Neuronal stem cell (in vitro differentiated cells): ENCODE measurements at regions not wholly inside any gene's neighbourhood (a gene's known extent, or its start where the extent isn't known, plus 50 kb on each side); places are given as distances from the start of the nearest gene placed in this dataset.

ENCODE experiments used
- DNase-seq: peaks from one replicate; pipeline ENCODE4 v3.0.0-alpha.2; 2013; ENCODE audit warnings: low spot score
- H2AFZ ChIP-seq: one replicate; pipeline ENCODE4 v1.6.1; 2013; ENCODE audit warnings: mild to moderate bottlenecking, low read length, inconsistent platforms
- H2AK5ac ChIP-seq: 2 replicates; pipeline ENCODE4 v1.6.1; 2013; ENCODE audit warnings: low read depth, mild to moderate bottlenecking, inconsistent platforms, low read length, moderate library complexity, mixed read lengths
- H2BK120ac ChIP-seq: 2 replicates; pipeline ENCODE4 v1.6.1; 2013; ENCODE audit warnings: low read depth, mild to moderate bottlenecking, inconsistent platforms, low read length, moderate library complexity, mixed read lengths
- H2BK12ac ChIP-seq: one replicate; pipeline ENCODE4 v1.6.1; 2013; ENCODE audit warnings: low read length, inconsistent platforms
- H2BK15ac ChIP-seq: 2 replicates; pipeline ENCODE4 v1.6.1; 2013; ENCODE audit warnings: mild to moderate bottlenecking, low read length, inconsistent platforms, mixed read lengths
- H2BK5ac ChIP-seq: one replicate; pipeline ENCODE4 v1.6.1; 2013; ENCODE audit warnings: inconsistent platforms, mild to moderate bottlenecking, low read length, moderate library complexity
- H3K14ac ChIP-seq: one replicate; pipeline ENCODE4 v1.6.1; 2013; ENCODE audit warnings: low read length, inconsistent platforms
- H3K18ac ChIP-seq: 2 replicates; pipeline ENCODE4 v1.6.1; 2013; ENCODE audit warnings: low read length, inconsistent platforms
- H3K23ac ChIP-seq: 2 replicates; pipeline ENCODE4 v1.6.1; 2013; ENCODE audit warnings: low read depth, mild to moderate bottlenecking, mixed read lengths, low read length, inconsistent platforms; ENCODE audit not compliant: poor library complexity
- H3K27ac ChIP-seq: replicated peaks from 3 replicates; pipeline ENCODE4 v1.5.1; 2013; ENCODE audit warnings: low read length, inconsistent platforms
- H3K27me3 ChIP-seq, 3 experiments: 2 replicates each; pipeline ENCODE4 v1.6.1; 2013; ENCODE audit warnings: low read length in 3 of 3, mild to moderate bottlenecking in 2 of 3, inconsistent platforms in 1 of 3, low read depth in 1 of 3, mixed read lengths in 1 of 3, moderate library complexity in 1 of 3; ENCODE audit not compliant: control insufficient read depth in 3 of 3, insufficient read depth in 3 of 3
- H3K36me3 ChIP-seq, 2 donors: replicated peaks in 1 of 2; 2 replicates each; pipeline ENCODE4 v1.6.1; 2013; ENCODE audit warnings: low read length in 2 of 2; ENCODE audit not compliant: control insufficient read depth in 2 of 2, insufficient read depth in 2 of 2
- H3K4ac ChIP-seq: 2 replicates; pipeline ENCODE4 v1.6.1; 2013; ENCODE audit warnings: inconsistent platforms, mild to moderate bottlenecking, low read length, moderate library complexity
- H3K4me1 ChIP-seq, 2 donors: 1 replicate in 1 of 2; 2 replicates in 1 of 2; pipeline ENCODE4 v1.6.1; 2013; ENCODE audit warnings: low read length in 2 of 2, low read depth in 1 of 2; ENCODE audit not compliant: control insufficient read depth in 2 of 2, insufficient read depth in 1 of 2
- H3K4me2 ChIP-seq: one replicate; pipeline ENCODE4 v1.6.1; 2013; ENCODE audit warnings: mild to moderate bottlenecking, low read length, inconsistent platforms; ENCODE audit not compliant: insufficient read depth, poor library complexity, severe bottlenecking
- H3K4me3 ChIP-seq, 2 donors: 2 replicates each; pipeline ENCODE4 v1.5.1; 2013; ENCODE audit warnings: low read length in 2 of 2, mild to moderate bottlenecking in 2 of 2, inconsistent platforms in 1 of 2, moderate library complexity in 1 of 2
- H3K79me1 ChIP-seq: one replicate; pipeline ENCODE4 v1.6.1; 2013; ENCODE audit warnings: low read depth, mild to moderate bottlenecking, inconsistent platforms, low read length, moderate library complexity
- H3K9ac ChIP-seq: one replicate; pipeline ENCODE4 v1.6.1; 2013; ENCODE audit warnings: mild to moderate bottlenecking, low read depth, low read length, inconsistent platforms; ENCODE audit not compliant: poor library complexity
- H3K9me3 ChIP-seq, 2 donors: replicated peaks in 1 of 2; 2 replicates each; pipeline versions ENCODE3 to v1.6.1; 2013; ENCODE audit warnings: low read length in 2 of 2, mild to moderate bottlenecking in 2 of 2, inconsistent platforms in 1 of 2, low read depth in 1 of 2, mixed read lengths in 1 of 2, moderate library complexity in 1 of 2; ENCODE audit not compliant: control insufficient read depth in 2 of 2, insufficient read depth in 1 of 2
- H4K8ac ChIP-seq: one replicate; pipeline ENCODE4 v1.6.1; 2013; ENCODE audit warnings: low read depth, mild to moderate bottlenecking, inconsistent platforms, low read length, moderate library complexity
- H4K91ac ChIP-seq: one replicate; pipeline ENCODE4 v1.6.1; 2013; ENCODE audit warnings: low read length, low read depth, mild to moderate bottlenecking, inconsistent platforms; ENCODE audit not compliant: poor library complexity
- WGBS, 2 donors: extraction: QIAGEN DNeasy Blood & Tissue Kit; methylation state at CpG; one replicate each; pipeline ENCODE4 v1.1.7; 2013; ENCODE audit warnings: missing lambda C conversion rate in 2 of 2, mixed read lengths in 1 of 2; ENCODE audit not compliant: insufficient read length in 2 of 2, insufficient replicate concordance in 1 of 2; ENCODE audit errors: extremely low coverage in 2 of 2; 5-methylcytosine and 5-hydroxymethylcytosine counted together

- no CpG with 5 or more reads among the region's 2 CpGs for WGBS, 2 donors
- Histone ChIP-seq H3K27ac (no peak overlapping the region), H2BK12ac (no peak overlapping the region), H3K4me1 (no peaks in the 10 kb centered on the region), H3K18ac (no peak overlapping the region), H2BK5ac (no peak overlapping the region), H3K36me3 (peaks cover 0 to 6% of the 10 kb centered on the region in 2 donors), H3K79me1 (no peaks in the 10 kb centered on the region), H2AFZ (no peak overlapping the region), H2BK120ac (no peak overlapping the region), H3K4me2 (no peak overlapping the region), H2BK15ac (no peak overlapping the region), H3K23ac (no peak overlapping the region), H4K8ac (no peak overlapping the region), H3K14ac (no peak overlapping the region), H4K91ac (no peak overlapping the region), H3K9ac (no peak overlapping the region), H3K4ac (no peak overlapping the region), H2AK5ac (no peak overlapping the region), H3K9me3 (peaks cover 0 to 14% of the 10 kb centered on the region in 2 donors), H3K27me3 (no peaks in the 10 kb centered on the region), H3K4me3 (no peak overlapping the region)
- no peak for DNase-seq
Measured at GRCh38 chr6:144696610-144697368, 411.7 kb downstream of the UTRN start.

- no peak overlapping the region for H3K4me2 ChIP-seq
- no peak overlapping the region for H3K23ac ChIP-seq
- no peak overlapping the region for H4K8ac ChIP-seq
- H4K91ac ChIP-seq = no peak overlapping the region
- H3K18ac ChIP-seq = no peak overlapping the region
- H2BK15ac ChIP-seq = no peak overlapping the region
- WGBS, 2 donors = no CpG with 5 or more reads among the region's 2 CpGs
- peaks cover 0 to 6% of the 10 kb centered on the region in 2 donors for H3K36me3 ChIP-seq
- no peak overlapping the region for H2BK5ac ChIP-seq
- H3K79me1 ChIP-seq = no peaks in the 10 kb centered on the region
- no peaks in the 10 kb centered on the region for H3K27me3 ChIP-seq
- H3K4me3 ChIP-seq = no peak overlapping the region
- no peak overlapping the region for H2AFZ ChIP-seq
- no peak overlapping the region for H3K9ac ChIP-seq
- H3K4me1 ChIP-seq = no peaks in the 10 kb centered on the region
- H3K14ac ChIP-seq = no peak overlapping the region
- H3K9me3 ChIP-seq = peaks cover 0 to 9% of the 10 kb centered on the region in 2 donors
- no peak overlapping the region for H3K4ac ChIP-seq
- DNase-seq = no peak
- H3K27ac ChIP-seq = no peak overlapping the region
- H2AK5ac ChIP-seq = no peak overlapping the region
- H2BK12ac ChIP-seq = no peak overlapping the region
- H2BK120ac ChIP-seq = no peak overlapping the region
Measured at GRCh38 chr6:144697369-144697760, 412.2 kb downstream of the UTRN start.

GRCh38 chr6:144697801-144698200 lies 412.7 kb downstream of the UTRN start:
- Histone ChIP-seq H3K9me3 (peaks cover 0 to 7% of the 10 kb centered on the region in 2 donors), H2BK12ac (no peak overlapping the region), H3K27ac (no peak overlapping the region), H4K91ac (no peak overlapping the region), H3K4me2 (no peak overlapping the region), H2BK120ac (no peak overlapping the region), H3K14ac (no peak overlapping the region), H3K27me3 (no peaks in the 10 kb centered on the region), H3K23ac (no peak overlapping the region), H2BK5ac (no peak overlapping the region), H2AFZ (no peak overlapping the region), H2BK15ac (no peak overlapping the region), H3K18ac (no peak overlapping the region), H3K4me3 (no peak overlapping the region), H3K36me3 (peaks cover 0 to 6% of the 10 kb centered on the region in 2 donors), H2AK5ac (no peak overlapping the region), H3K79me1 (no peaks in the 10 kb centered on the region), H4K8ac (no peak overlapping the region), H3K4ac (no peak overlapping the region), H3K4me1 (no peaks in the 10 kb centered on the region), H3K9ac (no peak overlapping the region)
- DNase-seq = no peak
- no CpG with 5 or more reads among the region's 3 CpGs for WGBS, 2 donors

- H2AFZ ChIP-seq = no peak overlapping the region
- DNase-seq = no peak
- no peak overlapping the region for H2BK120ac ChIP-seq
- no peak overlapping the region for H2BK12ac ChIP-seq
- no peak overlapping the region for H3K4me3 ChIP-seq
- H3K27ac ChIP-seq = no peak overlapping the region
- no peak overlapping the region for H4K91ac ChIP-seq
- H3K4me2 ChIP-seq = no peak overlapping the region
- no peaks in the 10 kb centered on the region for H3K27me3 ChIP-seq
- no peaks in the 10 kb centered on the region for H3K79me1 ChIP-seq
- H3K23ac ChIP-seq = no peak overlapping the region
- WGBS, 2 donors = no CpG with 5 or more reads among the region's 1 CpG
- no peak overlapping the region for H2AK5ac ChIP-seq
- no peak overlapping the region for H3K18ac ChIP-seq
- H2BK15ac ChIP-seq = no peak overlapping the region
- no peak overlapping the region for H3K14ac ChIP-seq
- H4K8ac ChIP-seq = no peak overlapping the region
- H3K36me3 ChIP-seq = peaks cover 0 to 6% of the 10 kb centered on the region in 2 donors
- H3K9me3 ChIP-seq = no peaks in the 10 kb centered on the region
- no peak overlapping the region for H3K9ac ChIP-seq
- no peaks in the 10 kb centered on the region for H3K4me1 ChIP-seq
- H3K4ac ChIP-seq = no peak overlapping the region
- no peak overlapping the region for H2BK5ac ChIP-seq
Measured at GRCh38 chr6:144702781-144703180, 417.6 kb downstream of the UTRN start.
